ENCODE measurements at regions not wholly inside any gene's neighbourhood (a gene's known extent, or its start where the extent isn't known, plus 50 kb on each side); places are given as distances from the start of the nearest gene placed in this dataset.
A peak's percentile ranks its signal among the peaks of the same experiment; 100 is the strongest.
"Not testable (repeated sequence)": the region's sequence is repeated elsewhere in the genome, so short reads cannot be mapped to it uniquely, and the experiment has no call there.

GRCh38 chr3:106309274-106309673 is 440.5 kb upstream of the CBLB start:
- no peak for DNase-seq
- intact Hi-C loops (cut with DNase I): no loop called here

GRCh38 chr3:106309798-106310197 is 441.0 kb upstream of the CBLB start:
- DNase-seq; intact Hi-C loops (cut with DNase I): not testable (repeated sequence)

GRCh38 chr3:106317141-106318055 is 448.6 kb upstream of the CBLB start:
- DNase-seq: peak in 1 of 42 donors; percentile 8
- intact Hi-C loops (cut with DNase I): no loop called here

- DNase-seq; intact Hi-C loops (cut with DNase I): not testable (repeated sequence)
Observed at GRCh38 chr3:106321438-106321837, 452.6 kb upstream of the CBLB start.

GRCh38 chr3:106323586-106323985 is 454.8 kb upstream of the CBLB start:
- intact Hi-C loops (cut with DNase I): no loop called here

GRCh38 chr3:106326941-106327695 is 458.3 kb upstream of the CBLB start:
- intact Hi-C loops (cut with DNase I): no loop called here
- no peak for DNase-seq

More at GRCh38 chr3:106323586-106323985, 454.8 kb upstream of the CBLB start:
- no peak for DNase-seq

GRCh38 chr3:106327696-106328025 is 458.8 kb upstream of the CBLB start:
- intact Hi-C loops (cut with DNase I): no loop called here
- DNase-seq: no peak

- no peak for DNase-seq
- intact Hi-C loops (cut with DNase I): no loop called here
Observed at GRCh38 chr3:106328224-106328623, 459.4 kb upstream of the CBLB start.

GRCh38 chr3:106329521-106329920 is 460.7 kb upstream of the CBLB start:
- DNase-seq: no peak

GRCh38 chr3:106331636-106332035 is 462.8 kb upstream of the CBLB start:
- intact Hi-C loops (cut with DNase I): no loop called here
- DNase-seq: no peak

More at GRCh38 chr3:106329521-106329920, 460.7 kb upstream of the CBLB start:
- intact Hi-C loops (cut with DNase I): no loop called here

GRCh38 chr3:106332129-106332528 is 463.3 kb upstream of the CBLB start:
- intact Hi-C loops (cut with DNase I): no loop called here
- DNase-seq: no peak

- intact Hi-C loops (cut with DNase I): no loop called here
- no peak for DNase-seq
Observed at GRCh38 chr3:106332884-106333283, 464.1 kb upstream of the CBLB start.

GRCh38 chr3:106333911-106334618 is 465.3 kb upstream of the CBLB start:
- no peak for DNase-seq
- intact Hi-C loops (cut with DNase I): no loop called here

GRCh38 chr3:106336619-106337018 is 467.8 kb upstream of the CBLB start:
- intact Hi-C loops (cut with DNase I): no loop called here
- no peak for DNase-seq

- intact Hi-C loops (cut with DNase I): no loop called here
- no peak for DNase-seq
Observed at GRCh38 chr3:106337116-106337515, 468.3 kb upstream of the CBLB start.

- DNase-seq: no peak
- intact Hi-C loops (cut with DNase I): no loop called here
Observed at GRCh38 chr3:106338582-106339214, 469.9 kb upstream of the CBLB start.

- intact Hi-C loops (cut with DNase I): no loop called here
- DNase-seq: no peak
Observed at GRCh38 chr3:106339551-106339950, 470.7 kb upstream of the CBLB start.

- peak in 1 of 42 donors; percentile 2 for DNase-seq
- intact Hi-C loops (cut with DNase I): no loop called here
Observed at GRCh38 chr3:106341087-106341486, 472.3 kb upstream of the CBLB start.

- intact Hi-C loops (cut with DNase I): no loop called here
- no peak for DNase-seq
Observed at GRCh38 chr3:106341586-106342162, 472.9 kb upstream of the CBLB start.
